ENCODE measurements at regions not wholly inside any gene's neighbourhood (a gene's known extent, or its start where the extent isn't known, plus 50 kb on each side); places are given as distances from the start of the nearest gene placed in this dataset.
A peak's percentile ranks its signal among the peaks of the same experiment; 100 is the strongest.

- Mint-ChIP-seq H3K27me3 (ENCODE audit: unreplicated experiment) (no peaks in the 10 kb centered on the region), H3K9me3 (ENCODE audit: unreplicated experiment) (peaks cover 27% of the 10 kb centered on the region), H3K27ac (ENCODE audit: unreplicated experiment) (no peak overlapping the region), H3K36me3 (ENCODE audit: unreplicated experiment) (peaks cover 3% of the 10 kb centered on the region), H3K4me1 (ENCODE audit: unreplicated experiment) (peaks cover 2% of the 10 kb centered on the region), H3K4me3 (ENCODE audit: unreplicated experiment) (no peak overlapping the region)
- no peak for DNase-seq (ENCODE audit: extremely low spot score, unreplicated experiment)
- TF ChIP-seq CTCF (IDR thresholded peaks at IDR 0.05): no peak
Observed at GRCh38 chr4:35147761-35148160, 1096.6 kb downstream of the ARAP2 start.

- peaks cover 2% of the 10 kb centered on the region for H3K4me1 Mint-ChIP-seq (ENCODE audit: unreplicated experiment)
Observed at GRCh38 chr4:35151816-35152572, 1092.3 kb downstream of the ARAP2 start.

GRCh38 chr4:35163168-35163567 lies 1081.1 kb downstream of the ARAP2 start:
- no peak overlapping the region for H3K4me3 Mint-ChIP-seq (ENCODE audit: unreplicated experiment)
- no peaks in the 10 kb centered on the region for H3K36me3 Mint-ChIP-seq (ENCODE audit: unreplicated experiment)
- H3K27me3 Mint-ChIP-seq (ENCODE audit: unreplicated experiment): no peaks in the 10 kb centered on the region
- H3K27ac Mint-ChIP-seq (ENCODE audit: unreplicated experiment): no peak overlapping the region
- no peaks in the 10 kb centered on the region for H3K4me1 Mint-ChIP-seq (ENCODE audit: unreplicated experiment)
- no peak for TF ChIP-seq CTCF (IDR thresholded peaks at IDR 0.05)
- no peak for DNase-seq (ENCODE audit: extremely low spot score, unreplicated experiment)
- no peaks in the 10 kb centered on the region for H3K9me3 Mint-ChIP-seq (ENCODE audit: unreplicated experiment)

More at GRCh38 chr4:35151816-35152572, 1092.3 kb downstream of the ARAP2 start:
- Mint-ChIP-seq H3K4me3 (ENCODE audit: unreplicated experiment) (no peak overlapping the region), H3K27ac (ENCODE audit: unreplicated experiment) (no peak overlapping the region), H3K9me3 (ENCODE audit: unreplicated experiment) (no peaks in the 10 kb centered on the region), H3K27me3 (ENCODE audit: unreplicated experiment) (no peaks in the 10 kb centered on the region), H3K36me3 (ENCODE audit: unreplicated experiment) (no peaks in the 10 kb centered on the region)
- TF ChIP-seq CTCF (IDR thresholded peaks at IDR 0.05): peak; percentile 70
- DNase-seq (ENCODE audit: extremely low spot score, unreplicated experiment): no peak

GRCh38 chr4:35164063-35164462 lies 1080.3 kb downstream of the ARAP2 start:
- Mint-ChIP-seq H3K9me3 (ENCODE audit: unreplicated experiment) (no peaks in the 10 kb centered on the region), H3K36me3 (ENCODE audit: unreplicated experiment) (no peaks in the 10 kb centered on the region), H3K27me3 (ENCODE audit: unreplicated experiment) (no peaks in the 10 kb centered on the region), H3K4me3 (ENCODE audit: unreplicated experiment) (no peak overlapping the region), H3K4me1 (ENCODE audit: unreplicated experiment) (no peaks in the 10 kb centered on the region), H3K27ac (ENCODE audit: unreplicated experiment) (no peak overlapping the region)
- no peak for DNase-seq (ENCODE audit: extremely low spot score, unreplicated experiment)
- TF ChIP-seq CTCF (IDR thresholded peaks at IDR 0.05): no peak

GRCh38 chr4:35166466-35166865 lies 1077.8 kb downstream of the ARAP2 start:
- no peaks in the 10 kb centered on the region for H3K4me1 Mint-ChIP-seq (ENCODE audit: unreplicated experiment)
- DNase-seq (ENCODE audit: extremely low spot score, unreplicated experiment): no peak
- H3K36me3 Mint-ChIP-seq (ENCODE audit: unreplicated experiment): no peaks in the 10 kb centered on the region
- no peak overlapping the region for H3K27ac Mint-ChIP-seq (ENCODE audit: unreplicated experiment)
- TF ChIP-seq CTCF (IDR thresholded peaks at IDR 0.05): no peak
- no peaks in the 10 kb centered on the region for H3K27me3 Mint-ChIP-seq (ENCODE audit: unreplicated experiment)
- H3K9me3 Mint-ChIP-seq (ENCODE audit: unreplicated experiment): no peaks in the 10 kb centered on the region
- no peak overlapping the region for H3K4me3 Mint-ChIP-seq (ENCODE audit: unreplicated experiment)
